ENCODE measurements at regions not wholly inside any gene's neighbourhood (a gene's known extent, or its start where the extent isn't known, plus 50 kb on each side); places are given as distances from the start of the nearest gene placed in this dataset.

DNA sequence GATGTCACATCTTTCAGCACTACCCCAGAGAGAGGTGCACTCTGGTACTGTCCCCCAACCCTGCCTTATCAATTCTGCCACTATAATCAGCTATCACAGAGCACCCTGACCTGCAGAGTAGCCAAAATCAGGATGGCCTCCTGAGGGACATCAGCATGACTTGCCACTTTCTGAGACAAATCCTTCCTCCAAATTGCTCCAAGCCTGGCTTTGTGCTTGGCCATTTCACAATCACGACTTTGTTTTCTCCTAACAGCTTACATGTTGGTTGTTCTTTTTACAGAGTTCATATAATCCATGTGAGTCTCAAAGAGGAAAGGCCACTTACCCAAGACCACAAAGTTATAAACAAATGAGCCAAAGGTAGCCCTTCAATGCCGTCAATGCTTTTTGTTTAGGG, 449.0 kb upstream of the CDH5 start:
- ChIA-PET CTCF (no interaction called here), POLR2A (interaction anchor here (0.7 kb wide), 1 partner anchor 8 kb away, joined by 3 read pairs; no protein-coding TSS in a partner anchor)
- Histone ChIP-seq H3K27me3 (ENCODE audit: control insufficient read depth, insufficient read depth, low read length) (peaks cover 4% of the 10 kb centered on the region), H3K36me3 (ENCODE audit: control insufficient read depth, insufficient read depth, low read length) (no peaks in the 10 kb centered on the region), H3K4me3 (ENCODE audit: low read depth, low read length) (no peak overlapping the region)
- TF ChIP-seq, protein P1, sequence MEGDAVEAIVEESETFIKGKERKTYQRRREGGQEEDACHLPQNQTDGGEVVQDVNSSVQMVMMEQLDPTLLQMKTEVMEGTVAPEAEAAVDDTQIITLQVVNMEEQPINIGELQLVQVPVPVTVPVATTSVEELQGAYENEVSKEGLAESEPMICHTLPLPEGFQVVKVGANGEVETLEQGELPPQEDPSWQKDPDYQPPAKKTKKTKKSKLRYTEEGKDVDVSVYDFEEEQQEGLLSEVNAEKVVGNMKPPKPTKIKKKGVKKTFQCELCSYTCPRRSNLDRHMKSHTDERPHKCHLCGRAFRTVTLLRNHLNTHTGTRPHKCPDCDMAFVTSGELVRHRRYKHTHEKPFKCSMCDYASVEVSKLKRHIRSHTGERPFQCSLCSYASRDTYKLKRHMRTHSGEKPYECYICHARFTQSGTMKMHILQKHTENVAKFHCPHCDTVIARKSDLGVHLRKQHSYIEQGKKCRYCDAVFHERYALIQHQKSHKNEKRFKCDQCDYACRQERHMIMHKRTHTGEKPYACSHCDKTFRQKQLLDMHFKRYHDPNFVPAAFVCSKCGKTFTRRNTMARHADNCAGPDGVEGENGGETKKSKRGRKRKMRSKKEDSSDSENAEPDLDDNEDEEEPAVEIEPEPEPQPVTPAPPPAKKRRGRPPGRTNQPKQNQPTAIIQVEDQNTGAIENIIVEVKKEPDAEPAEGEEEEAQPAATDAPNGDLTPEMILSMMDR (IDR thresholded peaks at IDR 0.05; ENCODE audit: insufficient read depth, low read depth, low read length): no peak
- DNase-seq (ENCODE audit: low read depth): no peak

DNA sequence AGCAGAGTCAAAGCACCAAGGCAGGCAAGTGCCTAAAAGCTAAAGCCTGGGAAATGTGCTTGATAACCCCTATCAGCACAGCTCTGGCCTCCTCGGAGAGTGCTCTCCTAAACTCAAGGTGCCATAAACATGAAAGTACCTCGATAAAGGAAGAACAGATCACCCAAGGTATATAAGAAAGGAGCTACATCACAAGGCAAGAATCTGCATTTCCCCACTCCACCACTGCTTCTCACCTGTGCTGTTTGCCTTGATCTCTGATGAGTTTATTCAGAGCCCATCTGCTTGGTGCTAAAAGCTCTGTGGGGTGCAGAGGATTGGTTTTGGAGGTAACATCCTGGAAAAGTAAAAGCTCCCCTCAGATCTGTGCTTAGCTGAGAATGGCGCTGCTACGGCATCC, 449.5 kb upstream of the CDH5 start:
- no peak for DNase-seq (ENCODE audit: low read depth)
- TF ChIP-seq, protein P1 (IDR thresholded peaks at IDR 0.05; ENCODE audit: insufficient read depth, low read depth, low read length): no peak
- ChIA-PET POLR2A (no interaction called here), CTCF (no interaction called here)
- Histone ChIP-seq H3K36me3 (ENCODE audit: control insufficient read depth, insufficient read depth, low read length) (no peaks in the 10 kb centered on the region), H3K27me3 (ENCODE audit: control insufficient read depth, insufficient read depth, low read length) (peaks cover 4% of the 10 kb centered on the region), H3K4me3 (ENCODE audit: low read depth, low read length) (no peak overlapping the region)

DNA sequence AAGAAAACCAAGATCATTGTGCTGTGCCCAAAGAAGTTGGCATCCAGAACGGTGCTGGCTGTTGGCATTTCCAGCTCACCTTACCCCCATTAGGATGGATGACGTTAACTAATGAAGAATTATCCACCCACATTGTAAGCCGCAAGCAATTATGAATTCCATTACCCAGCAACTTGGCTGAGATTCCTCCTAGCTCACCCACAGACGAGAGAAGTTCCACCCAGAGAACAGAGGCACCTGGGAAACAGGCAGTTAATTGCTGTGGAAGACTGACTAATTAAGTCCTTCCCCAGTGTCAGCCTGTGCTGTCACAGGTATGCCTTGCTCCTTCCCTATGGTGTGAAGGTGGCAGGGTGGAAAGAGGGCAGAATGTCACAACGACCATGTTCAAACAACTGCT, 456.2 kb upstream of the CDH5 start:
- ChIA-PET POLR2A (no interaction called here), CTCF (interaction anchor here (1.1 to 1.5 kb wide), 2 partner anchors 20 to 22 kb away, joined by 5 read pairs; no protein-coding TSS in a partner anchor)
- TF ChIP-seq, protein P1 (IDR thresholded peaks at IDR 0.05; ENCODE audit: insufficient read depth, low read depth, low read length): no peak
- no peaks in the 10 kb centered on the region for H3K36me3 ChIP-seq (ENCODE audit: control insufficient read depth, insufficient read depth, low read length)
- H3K4me3 ChIP-seq (ENCODE audit: low read depth, low read length): no peak overlapping the region
- H3K27me3 ChIP-seq (ENCODE audit: control insufficient read depth, insufficient read depth, low read length): no peaks in the 10 kb centered on the region; the same call in 1 of the 2 replicates
- no peak for DNase-seq (ENCODE audit: low read depth)

DNA sequence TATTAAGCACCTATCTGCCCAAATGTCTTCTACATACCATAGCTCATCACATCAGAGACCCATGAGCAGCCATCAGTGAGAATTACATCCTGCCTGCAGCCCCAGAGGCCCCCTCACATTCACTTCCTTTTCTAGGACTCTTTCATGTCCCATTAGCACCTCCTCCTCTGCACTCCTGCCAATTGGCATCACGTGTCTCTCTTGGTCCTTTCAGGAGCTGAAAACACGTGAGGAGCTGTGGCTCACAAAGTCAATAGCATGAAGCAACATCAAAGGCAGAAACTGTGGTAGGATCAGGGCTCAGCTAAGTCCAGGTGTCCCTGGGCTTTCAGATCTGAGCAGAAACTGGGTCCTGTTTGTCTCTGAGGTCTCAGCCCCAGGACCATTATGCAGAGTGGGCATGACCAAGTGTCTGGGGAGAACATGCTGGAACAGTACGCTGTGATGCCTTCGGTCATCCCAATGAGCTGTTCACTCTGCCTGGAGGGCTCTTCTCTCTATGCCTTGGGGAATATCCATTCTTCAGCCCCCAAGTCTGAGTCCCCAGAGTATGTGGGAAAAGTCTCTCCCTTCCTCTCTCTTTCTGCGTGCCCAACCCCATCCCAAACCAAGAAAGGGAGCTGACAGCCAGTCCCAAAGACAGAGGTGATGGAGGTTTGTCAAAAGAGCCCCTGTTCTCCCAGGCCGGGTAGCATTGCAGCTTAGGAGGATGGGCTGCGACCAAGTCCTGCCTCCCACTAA, 457.0 kb upstream of the CDH5 start:
- H3K36me3 ChIP-seq (ENCODE audit: control insufficient read depth, insufficient read depth, low read length): no peaks in the 10 kb centered on the region
- ChIA-PET POLR2A (interaction anchor here (0.6 kb wide), 1 partner anchor 8 kb away, joined by 3 read pairs; no protein-coding TSS in a partner anchor), CTCF (interaction anchor here (0.6 to 1.5 kb wide), 2 partner anchors 20 to 1622 kb away, joined by 3 to 5 read pairs; no protein-coding TSS in a partner anchor)
- H3K4me3 ChIP-seq (ENCODE audit: low read depth, low read length): no peak overlapping the region
- H3K27me3 ChIP-seq (ENCODE audit: control insufficient read depth, insufficient read depth, low read length): no peaks in the 10 kb centered on the region; the same call in 1 of the 2 replicates
- TF ChIP-seq, protein P1 (IDR thresholded peaks at IDR 0.05; ENCODE audit: insufficient read depth, low read depth, low read length): no peak
- no peak for DNase-seq (ENCODE audit: low read depth)

DNA sequence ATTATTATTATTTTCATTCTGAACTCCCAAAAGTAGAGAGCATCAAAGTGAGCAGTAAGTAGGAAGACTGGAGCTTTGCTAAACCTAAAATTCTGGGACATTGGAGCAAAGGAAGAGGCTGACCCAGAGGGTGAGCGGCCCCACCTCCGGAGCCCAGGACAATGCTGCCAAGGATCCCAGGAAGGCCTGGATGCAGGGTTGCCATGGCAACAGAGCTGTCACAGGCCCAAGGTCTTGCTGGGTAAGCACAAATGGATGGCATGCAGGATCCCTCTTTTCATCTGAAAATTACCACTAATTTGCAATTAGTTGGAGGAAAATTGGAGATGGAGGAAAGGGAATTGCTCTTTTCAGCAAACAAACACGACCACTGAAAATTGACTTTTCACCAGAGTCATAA, 457.9 kb upstream of the CDH5 start:
- ChIA-PET CTCF (no interaction called here), POLR2A (no interaction called here)
- Histone ChIP-seq H3K4me3 (ENCODE audit: low read depth, low read length) (no peak overlapping the region), H3K27me3 (ENCODE audit: control insufficient read depth, insufficient read depth, low read length) (peaks cover 2% of the 10 kb centered on the region), H3K36me3 (ENCODE audit: control insufficient read depth, insufficient read depth, low read length) (no peaks in the 10 kb centered on the region)
- TF ChIP-seq, protein P1 (IDR thresholded peaks at IDR 0.05; ENCODE audit: insufficient read depth, low read depth, low read length): no peak
- DNase-seq (ENCODE audit: low read depth): no peak
